Tibial nerve (tissue), 4 donors: ENCODE measurements at regions not wholly inside any gene's neighbourhood (a gene's known extent, or its start where the extent isn't known, plus 50 kb on each side); places are given as distances from the start of the nearest gene placed in this dataset.

ENCODE experiments used
- CTCF ChIP-seq, 5 experiments: fragments of 200-600 bp in 3 of 5; fragments of 450-650 bp in 2 of 5; sonication (generic) in 3 of 5; IDR thresholded peaks; one replicate each; pipeline ENCODE4 v1.5.1; 2016 to 2019; ENCODE audit warnings: antibody characterized with exemption in 5 of 5, mild to moderate bottlenecking in 3 of 5, moderate library complexity in 2 of 5
- EP300 ChIP-seq, 2 donors: sonication (generic); formaldehyde crosslinking; IDR thresholded peaks; one replicate each; pipeline ENCODE4 v1.6.1; 2017; ENCODE audit warnings: antibody characterized with exemption in 2 of 2, mild to moderate bottlenecking in 1 of 2
- POLR2A ChIP-seq, 2 donors: fragments of 450-650 bp; IDR thresholded peaks; one replicate each; pipeline ENCODE4 v1.6.1; 2017; ENCODE audit warnings: antibody characterized with exemption in 2 of 2, mild to moderate bottlenecking in 2 of 2, moderate library complexity in 2 of 2

DNA sequence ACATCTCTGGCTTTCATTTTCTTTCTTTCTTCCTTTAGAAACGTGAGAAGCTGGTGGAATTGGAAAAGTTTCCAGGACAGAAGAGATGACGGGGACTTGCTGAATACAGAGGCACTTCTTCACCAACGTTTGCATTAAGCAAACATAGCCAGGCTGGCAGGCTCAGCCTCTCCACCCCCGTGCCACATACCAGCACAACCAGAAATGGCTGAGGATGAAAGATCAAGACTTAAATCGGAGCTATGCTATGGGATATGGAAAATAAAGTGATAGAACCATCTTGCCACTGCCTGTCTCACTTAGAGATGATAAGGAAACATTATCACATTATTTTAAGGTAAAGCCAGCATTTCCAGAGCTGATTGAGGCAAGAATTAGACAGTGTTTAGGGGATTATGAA is 483.3 kb downstream of the BCL11A start:
- no peak for TF ChIP-seq POLR2A (IDR thresholded peaks at IDR 0.05)
- no peak for TF ChIP-seq CTCF (IDR thresholded peaks at IDR 0.05)
- no peak for TF ChIP-seq EP300 (IDR thresholded peaks at IDR 0.05)
